ENCODE measurements at regions not wholly inside any gene's neighbourhood (a gene's known extent, or its start where the extent isn't known, plus 50 kb on each side); places are given as distances from the start of the nearest gene placed in this dataset.
"Not testable (repeated sequence)": the region's sequence is repeated elsewhere in the genome, so short reads cannot be mapped to it uniquely, and the experiment has no call there.

- DNase-seq = no peak
Measured at GRCh38 chr20:56724241-56724757, 95.2 kb downstream of the TFAP2C start.

GRCh38 chr20:56730003-56730402 is 100.9 kb downstream of the TFAP2C start:
- DNase-seq = no peak

GRCh38 chr20:56730996-56731395 is 101.9 kb downstream of the TFAP2C start:
- no peak for DNase-seq

- DNase-seq = no peak
Measured at GRCh38 chr20:56731476-56731875, 102.4 kb downstream of the TFAP2C start.

GRCh38 chr20:56733967-56734366 is 104.9 kb downstream of the TFAP2C start:
- DNase-seq = no peak

- no peak for DNase-seq
Measured at GRCh38 chr20:56735084-56735642, 106.1 kb downstream of the TFAP2C start.

- DNase-seq = no peak
Measured at GRCh38 chr20:56736285-56736857, 107.3 kb downstream of the TFAP2C start.

- not testable (repeated sequence) for DNase-seq
Measured at GRCh38 chr20:56744325-56744821, 115.3 kb downstream of the TFAP2C start.

GRCh38 chr20:56748476-56749377 is 119.6 kb downstream of the TFAP2C start:
- peak in 1 of 51 donors; percentile 2 for DNase-seq

GRCh38 chr20:56750430-56750829 is 121.3 kb downstream of the TFAP2C start:
- DNase-seq = no peak

GRCh38 chr20:56752274-56752673 is 123.2 kb downstream of the TFAP2C start:
- peak in 3 of 51 donors; percentile 14 to 20 (median 16) for DNase-seq

GRCh38 chr20:56755201-56755600 is 126.1 kb downstream of the TFAP2C start:
- no peak for DNase-seq

GRCh38 chr20:56756658-56757057 is 127.6 kb downstream of the TFAP2C start:
- not testable (repeated sequence) for DNase-seq

- no peak for DNase-seq
Measured at GRCh38 chr20:56758706-56759105, 129.6 kb downstream of the TFAP2C start.

GRCh38 chr20:56759741-56760278 is 130.7 kb downstream of the TFAP2C start:
- DNase-seq = no peak

- no peak for DNase-seq
Measured at GRCh38 chr20:56760610-56761009, 131.5 kb downstream of the TFAP2C start.

- DNase-seq = no peak
Measured at GRCh38 chr20:56761393-56761792, 132.3 kb downstream of the TFAP2C start.

- DNase-seq = no peak
Measured at GRCh38 chr20:56762401-56762800, 133.3 kb downstream of the TFAP2C start.

GRCh38 chr20:56762829-56763228 is 133.7 kb downstream of the TFAP2C start:
- no peak for DNase-seq

GRCh38 chr20:56764671-56765070 is 135.6 kb downstream of the TFAP2C start:
- DNase-seq = no peak

- no peak for DNase-seq
Measured at GRCh38 chr20:56765172-56766073, 136.3 kb downstream of the TFAP2C start.
